ENCODE measurements at regions not wholly inside any gene's neighbourhood (a gene's known extent, or its start where the extent isn't known, plus 50 kb on each side); places are given as distances from the start of the nearest gene placed in this dataset.

- TF ChIP-seq POLR2AphosphoS5 (IDR thresholded peaks at IDR 0.05): no peak
- TF ChIP-seq, protein P1, sequence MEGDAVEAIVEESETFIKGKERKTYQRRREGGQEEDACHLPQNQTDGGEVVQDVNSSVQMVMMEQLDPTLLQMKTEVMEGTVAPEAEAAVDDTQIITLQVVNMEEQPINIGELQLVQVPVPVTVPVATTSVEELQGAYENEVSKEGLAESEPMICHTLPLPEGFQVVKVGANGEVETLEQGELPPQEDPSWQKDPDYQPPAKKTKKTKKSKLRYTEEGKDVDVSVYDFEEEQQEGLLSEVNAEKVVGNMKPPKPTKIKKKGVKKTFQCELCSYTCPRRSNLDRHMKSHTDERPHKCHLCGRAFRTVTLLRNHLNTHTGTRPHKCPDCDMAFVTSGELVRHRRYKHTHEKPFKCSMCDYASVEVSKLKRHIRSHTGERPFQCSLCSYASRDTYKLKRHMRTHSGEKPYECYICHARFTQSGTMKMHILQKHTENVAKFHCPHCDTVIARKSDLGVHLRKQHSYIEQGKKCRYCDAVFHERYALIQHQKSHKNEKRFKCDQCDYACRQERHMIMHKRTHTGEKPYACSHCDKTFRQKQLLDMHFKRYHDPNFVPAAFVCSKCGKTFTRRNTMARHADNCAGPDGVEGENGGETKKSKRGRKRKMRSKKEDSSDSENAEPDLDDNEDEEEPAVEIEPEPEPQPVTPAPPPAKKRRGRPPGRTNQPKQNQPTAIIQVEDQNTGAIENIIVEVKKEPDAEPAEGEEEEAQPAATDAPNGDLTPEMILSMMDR (IDR thresholded peaks at IDR 0.05): no peak
Measured at GRCh38 chr15:95501865-95502264, 828.6 kb upstream of the NR2F2 start.

Measured in suprapubic skin (tissue), 3 donors.